ENCODE measurements at regions not wholly inside any gene's neighbourhood (a gene's known extent, or its start where the extent isn't known, plus 50 kb on each side); places are given as distances from the start of the nearest gene placed in this dataset.
"Not testable (repeated sequence)": the region's sequence is repeated elsewhere in the genome, so short reads cannot be mapped to it uniquely, and the experiment has no call there.

- DNase-seq (ENCODE audit: low read depth in 2 of 2) = no peak
These were observed 251.5 kb upstream of the ISX start for GRCh38 chr22:34814260-34815025.

GRCh38 chr22:34829485-34829884, 236.5 kb upstream of the ISX start:
- no peak for DNase-seq (ENCODE audit: low read depth in 2 of 2)

- DNase-seq (ENCODE audit: low read depth in 2 of 2) = no peak
These were observed 231.9 kb upstream of the ISX start for GRCh38 chr22:34834059-34834458.

- DNase-seq (ENCODE audit: low read depth in 2 of 2) = not testable (repeated sequence)
These were observed 231.4 kb upstream of the ISX start for GRCh38 chr22:34834541-34834940.

DNA sequence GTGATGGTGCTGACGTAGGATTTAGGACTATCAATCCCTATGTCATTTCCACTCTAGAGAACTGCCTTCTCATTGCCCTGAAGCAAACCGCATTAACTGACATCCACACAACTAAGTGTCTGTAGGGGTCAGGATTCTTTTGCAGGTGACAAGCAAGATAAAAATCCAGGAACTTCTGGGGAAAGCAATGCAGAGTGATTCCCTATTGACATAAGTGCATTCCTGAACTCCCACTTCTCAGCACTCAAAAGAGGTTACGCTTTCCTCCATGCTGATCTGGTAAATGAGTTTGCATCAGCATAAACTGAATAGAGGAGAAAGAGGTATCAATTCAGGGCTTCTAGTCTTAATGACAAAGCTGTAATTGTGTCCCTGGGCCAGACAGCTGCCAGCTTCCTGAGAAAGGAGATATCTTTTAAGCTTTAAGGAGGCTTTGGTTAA, 224.6 kb upstream of the ISX start:
- DNase-seq (ENCODE audit: low read depth in 2 of 2) = no peak

GRCh38 chr22:34841911-34842310, 224.0 kb upstream of the ISX start:
- no peak for DNase-seq (ENCODE audit: low read depth in 2 of 2)

GRCh38 chr22:34842630-34843029, 223.3 kb upstream of the ISX start:
- no peak for DNase-seq (ENCODE audit: low read depth in 2 of 2)

- DNase-seq (ENCODE audit: low read depth in 2 of 2) = not testable (repeated sequence)
These were observed 222.2 kb upstream of the ISX start for GRCh38 chr22:34843743-34844142.

DNA sequence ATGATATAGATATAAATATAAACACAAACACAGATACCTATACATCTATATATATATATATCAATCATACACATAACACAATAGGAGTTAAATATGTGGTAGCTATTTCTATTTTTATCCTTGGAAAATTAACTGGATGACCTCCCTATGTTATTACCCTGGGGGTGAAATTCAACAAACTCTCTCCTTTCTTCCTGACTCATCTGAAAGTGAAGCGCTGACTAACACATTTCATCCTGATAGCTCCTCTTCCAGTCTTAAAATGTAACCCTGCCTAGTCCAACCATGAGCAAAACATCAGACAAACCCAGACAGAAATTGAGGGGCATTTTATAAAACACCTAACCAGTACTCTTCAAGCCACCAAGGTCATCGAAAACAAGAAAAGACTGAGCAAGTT, 220.6 kb upstream of the ISX start:
- DNase-seq (ENCODE audit: low read depth in 2 of 2) = no peak

DNA sequence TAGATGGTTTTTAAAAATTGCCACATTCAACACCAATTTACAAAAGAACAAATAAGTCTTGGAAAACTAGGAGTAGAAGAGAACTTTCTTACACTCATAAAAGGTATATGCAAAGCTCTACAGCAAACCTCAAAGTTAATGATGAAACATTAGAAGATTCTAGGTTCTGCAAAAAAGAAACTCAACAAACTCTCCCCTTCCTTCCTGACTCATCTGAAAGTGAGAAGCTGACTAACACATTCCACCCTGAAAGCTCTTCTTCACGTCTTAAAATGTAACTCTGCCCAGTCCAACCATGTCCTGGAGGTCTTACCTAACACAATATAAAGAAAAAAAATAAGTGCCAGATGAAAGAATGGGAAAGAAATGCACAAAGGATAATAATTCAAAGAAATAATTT, 218.9 kb upstream of the ISX start:
- no peak for DNase-seq (ENCODE audit: low read depth in 2 of 2)

DNA sequence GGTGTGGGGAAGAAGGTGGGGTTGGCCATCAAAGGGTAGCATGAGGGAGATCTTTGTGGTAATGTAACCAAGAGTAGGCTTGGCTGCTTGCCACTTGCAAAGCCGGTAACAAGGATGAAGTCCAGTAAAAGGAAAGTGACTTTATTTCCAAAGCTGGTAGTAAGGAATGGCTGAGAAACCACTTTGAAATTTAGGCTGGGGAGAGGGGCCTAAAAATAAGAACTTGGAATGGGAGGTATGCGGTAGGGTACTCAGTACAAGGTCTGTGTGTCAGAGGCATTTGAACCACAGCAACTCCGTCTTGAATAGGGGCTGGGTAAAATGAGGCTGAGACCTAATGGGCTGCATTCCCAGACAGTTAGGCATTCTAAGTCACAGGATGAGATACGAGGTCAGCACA, 216.0 kb upstream of the ISX start:
- DNase-seq (ENCODE audit: low read depth in 2 of 2) = no peak

GRCh38 chr22:34851918-34852662, 213.9 kb upstream of the ISX start:
- DNase-seq (ENCODE audit: low read depth in 2 of 2) = no peak

DNA sequence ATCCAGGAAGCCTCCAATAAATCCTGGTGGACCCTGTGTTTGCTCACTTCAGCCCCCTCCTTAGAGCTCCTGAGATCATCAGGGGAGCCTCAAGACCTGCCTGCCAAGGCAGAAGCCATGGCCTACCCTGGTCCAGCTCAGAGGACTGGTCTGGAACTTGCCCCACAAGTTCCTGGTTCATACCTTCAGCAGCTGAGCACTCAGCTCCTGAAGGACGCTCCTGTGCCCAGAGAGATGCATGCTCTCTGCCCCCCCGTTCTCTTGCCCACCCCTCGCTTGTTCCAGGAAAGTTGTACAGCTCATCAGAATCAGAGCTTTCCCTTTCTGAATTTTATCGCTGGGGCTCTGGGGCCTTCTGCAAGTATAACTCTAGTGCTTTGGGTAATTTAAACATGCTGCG, 210.5 kb upstream of the ISX start:
- DNase-seq (ENCODE audit: low read depth in 2 of 2) = no peak

DNA sequence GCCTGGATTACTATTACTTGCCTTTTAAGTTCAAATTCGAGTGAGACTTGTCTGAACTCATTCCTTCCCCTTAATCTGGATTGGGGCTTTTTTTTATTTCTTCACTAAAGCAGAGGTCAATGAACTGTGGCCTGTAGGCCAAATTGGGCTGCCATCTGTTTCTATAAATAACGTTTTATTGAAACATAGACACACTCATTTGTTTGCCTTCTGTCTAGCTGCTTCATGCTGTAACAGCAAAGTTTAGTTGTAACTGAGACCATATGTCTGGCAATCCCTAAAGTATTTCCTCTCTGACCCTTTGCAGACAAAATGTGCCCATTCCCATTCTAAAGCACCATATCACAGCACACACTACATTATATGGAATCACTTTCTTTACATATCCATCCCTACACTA, 207.9 kb upstream of the ISX start:
- no peak for DNase-seq (ENCODE audit: low read depth in 2 of 2)

- no peak for DNase-seq (ENCODE audit: low read depth in 2 of 2)
These were observed 204.2 kb upstream of the ISX start for GRCh38 chr22:34861787-34862186.

- DNase-seq (ENCODE audit: low read depth in 2 of 2) = no peak
These were observed 199.9 kb upstream of the ISX start for GRCh38 chr22:34866081-34866480.

DNA sequence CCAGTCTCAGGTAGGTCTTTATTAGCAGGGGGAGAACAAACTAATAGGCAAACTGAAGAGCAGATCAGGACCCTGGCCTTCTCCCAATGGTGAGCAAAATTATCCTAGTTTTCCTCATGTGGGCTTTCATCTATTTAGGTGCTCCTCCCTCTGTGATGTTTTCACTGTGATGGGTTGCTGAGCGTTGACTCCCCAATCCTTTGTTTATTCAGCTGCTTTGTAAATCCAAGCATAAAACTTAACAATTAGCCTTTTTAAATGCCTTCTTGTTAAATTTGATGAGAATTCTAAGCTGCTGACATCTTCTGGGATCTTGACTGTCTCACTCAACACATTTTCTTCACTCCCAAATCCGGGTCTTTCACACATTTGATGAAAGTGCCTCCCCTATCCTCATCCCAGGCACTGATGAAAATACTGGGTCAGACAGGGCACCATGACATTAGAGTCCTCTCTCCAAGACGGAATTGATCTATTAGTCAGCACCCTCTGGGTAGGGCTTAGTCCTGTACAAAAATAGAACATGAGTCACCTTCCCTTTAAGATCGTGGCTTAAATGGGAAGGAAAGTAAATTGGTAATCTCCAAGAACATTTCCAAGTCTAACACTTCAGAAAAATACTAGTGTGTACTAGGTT, 199.3 kb upstream of the ISX start:
- no peak for DNase-seq (ENCODE audit: low read depth in 2 of 2)

GRCh38 chr22:34877506-34877905, 188.5 kb upstream of the ISX start:
- DNase-seq (ENCODE audit: low read depth in 2 of 2) = no peak

DNA sequence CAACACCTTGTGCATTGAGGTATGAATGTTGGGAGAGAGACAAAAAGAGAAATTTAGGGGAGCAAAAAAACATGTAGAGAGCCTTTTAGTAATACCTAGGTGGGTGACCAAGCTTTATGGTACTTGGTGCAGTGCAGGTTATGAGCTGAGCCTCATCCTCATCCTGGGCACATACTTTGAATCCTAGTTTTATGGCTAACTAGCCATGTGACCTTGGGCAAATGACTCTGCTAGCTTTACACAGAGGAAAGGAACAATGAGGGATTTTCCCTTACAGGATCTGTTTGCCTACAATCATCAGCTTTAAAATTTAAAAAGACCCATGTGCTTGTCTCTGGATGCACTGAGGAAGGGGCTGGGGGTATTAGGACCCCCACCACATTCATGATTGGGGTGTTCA, 187.8 kb upstream of the ISX start:
- no peak for DNase-seq (ENCODE audit: low read depth in 2 of 2)

- DNase-seq (ENCODE audit: low read depth in 2 of 2) = no peak
These were observed 187.0 kb upstream of the ISX start for GRCh38 chr22:34879001-34879400.

DNA sequence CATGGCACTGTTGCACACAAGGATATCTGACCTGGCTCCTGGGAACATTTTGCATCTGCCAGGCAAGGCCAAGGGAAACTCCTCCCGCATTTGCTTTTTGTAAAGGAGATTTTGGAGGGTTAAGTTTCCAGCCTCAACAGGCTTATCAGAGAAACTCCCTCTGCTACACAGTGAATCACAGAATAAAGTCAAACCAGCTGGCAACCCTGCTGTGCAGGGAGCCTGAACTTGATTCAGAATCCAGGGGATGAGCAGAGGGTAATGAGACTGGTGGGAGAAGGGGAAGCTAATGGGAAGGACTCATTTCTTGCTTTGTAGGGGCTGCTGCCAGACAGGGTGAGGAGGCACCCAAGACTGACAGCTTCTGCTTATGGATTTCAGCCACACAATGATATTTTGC, 185.3 kb upstream of the ISX start:
- no peak for DNase-seq (ENCODE audit: low read depth in 2 of 2)

DNA sequence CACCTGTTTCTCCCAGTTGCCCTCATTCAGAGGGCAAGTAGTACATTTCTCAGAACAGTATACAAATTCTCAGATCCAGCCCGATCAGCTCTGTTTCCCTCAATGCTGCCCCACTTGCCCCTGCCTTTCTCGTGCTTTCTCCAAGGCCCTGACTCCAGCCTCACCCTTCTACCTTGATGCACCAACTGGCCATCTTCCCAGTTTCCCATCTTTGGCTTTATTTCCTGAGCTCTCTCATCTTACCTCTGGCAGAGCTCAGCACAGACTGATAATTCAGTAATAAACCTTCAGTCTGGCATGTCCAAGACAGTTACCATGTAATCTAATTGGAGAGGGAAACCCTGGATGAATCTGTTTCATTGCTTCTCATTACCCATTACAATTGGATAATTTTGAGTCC, 184.5 kb upstream of the ISX start:
- DNase-seq (ENCODE audit: low read depth in 2 of 2) = no peak

DNA sequence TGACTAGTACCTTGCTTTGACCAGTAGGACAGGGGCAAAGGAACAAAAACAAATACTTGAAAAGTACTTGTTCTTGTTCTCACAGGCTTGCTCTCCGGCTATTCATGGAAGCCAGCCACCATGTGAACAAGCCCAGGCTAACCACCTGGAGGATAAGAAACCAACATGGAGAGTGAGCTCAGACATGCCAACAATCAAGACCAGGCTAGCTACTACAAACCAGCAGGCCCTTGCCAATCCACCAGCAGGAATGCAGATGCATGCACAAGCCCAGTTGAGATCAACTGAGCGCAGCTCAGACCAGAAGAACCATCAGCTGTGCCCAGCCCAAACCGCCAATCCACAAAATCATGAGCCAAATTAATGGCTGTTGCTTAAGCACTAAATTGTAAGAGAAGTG, 180.1 kb upstream of the ISX start:
- no peak for DNase-seq (ENCODE audit: low read depth in 2 of 2)

Data from stimulated activated CD8-positive, alpha-beta memory T cell treated with anti-CD3 and anti-CD28 coated beads, Interleukin-2, amount 100 ng/mL, for 48 hours (primary cell).